Keratinocyte (primary cell): ENCODE measurements at regions not wholly inside any gene's neighbourhood (a gene's known extent, or its start where the extent isn't known, plus 50 kb on each side); places are given as distances from the start of the nearest gene placed in this dataset.

ENCODE experiments used
- DNase-seq: peaks from one replicate; pipeline ENCODE4 v3.0.0-alpha.2; 2011; ENCODE audit warnings: low read depth, missing footprints, low spot score
- FAIRE-seq: peaks from 2 replicates; lab custom pipeline; 2011; peaks lifted over from hg19 to GRCh38; lab: Jason Lieb, UNC
- H2AFZ ChIP-seq: 2 replicates; pipeline ENCODE4 v1.6.0; 2012; ENCODE audit warnings: low read length, control low read depth, inconsistent platforms; ENCODE audit not compliant: control insufficient read depth
- H3K27ac ChIP-seq: 2 replicates; pipeline ENCODE4 v1.5.1; 2011; ENCODE audit warnings: low read length; ENCODE audit not compliant: control insufficient read depth, insufficient read depth
- H3K27me3 ChIP-seq: 3 replicates; pipeline ENCODE4 v1.6.0; 2011; ENCODE audit warnings: low read length; ENCODE audit not compliant: control insufficient read depth, insufficient read depth; ENCODE audit errors: extremely low read depth
- H3K36me3 ChIP-seq, 2 experiments: 2 replicates in 1 of 2; 3 replicates in 1 of 2; pipeline ENCODE4 v1.5.1; 2011; ENCODE audit warnings: low read length in 2 of 2, mild to moderate bottlenecking in 1 of 2; ENCODE audit not compliant: control insufficient read depth in 2 of 2, insufficient read depth in 2 of 2; ENCODE audit errors: extremely low read depth in 1 of 2
- H3K4me1 ChIP-seq: 3 replicates; pipeline ENCODE4 v1.5.1; 2011; ENCODE audit warnings: low read length; ENCODE audit not compliant: control insufficient read depth, insufficient read depth; ENCODE audit errors: extremely low read depth
- H3K4me2 ChIP-seq: 3 replicates; pipeline ENCODE4 v1.6.0; 2011; ENCODE audit warnings: low read depth, low read length; ENCODE audit not compliant: control insufficient read depth, insufficient read depth; ENCODE audit errors: extremely low read depth
- H3K4me3 ChIP-seq, 3 experiments: fragments of 200-600 bp in 1 of 3; sonication (generic) in 1 of 3; 2 replicates in 2 of 3; 3 replicates in 1 of 3; pipeline ENCODE4 v1.5.1; 2011 to 2016; ENCODE audit warnings: low read length in 3 of 3, mild to moderate bottlenecking in 3 of 3, control low read depth in 2 of 3, inconsistent platforms in 1 of 3, low read depth in 1 of 3, mixed read lengths in 1 of 3, mixed run types in 1 of 3, moderate library complexity in 1 of 3; ENCODE audit not compliant: control insufficient read depth in 2 of 3, insufficient read depth in 2 of 3; ENCODE audit errors: extremely low read depth in 1 of 3
- H3K79me2 ChIP-seq: 2 replicates; pipeline ENCODE4 v1.6.0; 2012; ENCODE audit warnings: low read length; ENCODE audit not compliant: control insufficient read depth, insufficient read depth
- H3K9ac ChIP-seq: 3 replicates; pipeline ENCODE4 v1.6.0; 2011; ENCODE audit warnings: low read length; ENCODE audit not compliant: control insufficient read depth, insufficient read depth; ENCODE audit errors: extremely low read depth
- H3K9me1 ChIP-seq: 3 replicates; pipeline ENCODE4 v1.6.0; 2011; ENCODE audit warnings: low read length; ENCODE audit not compliant: control insufficient read depth, insufficient read depth; ENCODE audit errors: extremely low read depth
- H3K9me3 ChIP-seq: 2 replicates; pipeline ENCODE4 v1.5.1; 2012; ENCODE audit warnings: low read depth, low read length; ENCODE audit not compliant: control insufficient read depth
- H4K20me1 ChIP-seq: 3 replicates; pipeline ENCODE4 v1.6.0; 2011; ENCODE audit warnings: low read length; ENCODE audit not compliant: control insufficient read depth, insufficient read depth; ENCODE audit errors: extremely low read depth
- EZH2 ChIP-seq: IDR thresholded peaks from one replicate; pipeline ENCODE4 v1.6.1; 2012; ENCODE audit warnings: inconsistent platforms, mild to moderate bottlenecking, low read length, moderate library complexity
- dilution Hi-C: fragments of 300-500 bp; cut with MboI; formaldehyde crosslinking; loops from one replicate; pipeline ENCODE4 v1.7.0; 2020; ENCODE audit warnings: low sequenced_read_pairs; ENCODE audit not compliant: extremely low pct_ligation_motif_present
- TF ChIP-seq, protein P1 (sequence below), 3 experiments: IDR thresholded peaks in 1 of 3; conservative IDR thresholded peaks in 1 of 3; optimal IDR thresholded peaks in 1 of 3; 2 replicates in 2 of 3; 3 replicates in 1 of 3; pipeline versions ENCODE3 to v1.5.1; 2011; ENCODE audit warnings: low read length in 3 of 3, mild to moderate bottlenecking in 3 of 3, moderate library complexity in 2 of 3, control low read depth in 1 of 3, inconsistent platforms in 1 of 3; ENCODE audit not compliant: insufficient read depth in 2 of 3; ENCODE audit errors: extremely low read depth in 1 of 3

GRCh38 chr15:70164156-70164900 lies 66.6 kb upstream of the TLE3 start:
- Histone ChIP-seq H3K36me3 (no peaks in the 10 kb centered on the region), H3K4me2 (no peak overlapping the region), H3K27me3 (peaks cover 14% of the 10 kb centered on the region), H3K27ac (no peak overlapping the region), H3K9me3 (no peaks in the 10 kb centered on the region), H4K20me1 (no peaks in the 10 kb centered on the region), H3K9me1 (no peaks in the 10 kb centered on the region), H3K4me1 (no peaks in the 10 kb centered on the region), H3K4me3 (no peak overlapping the region), H2AFZ (no peak overlapping the region), H3K9ac (no peak overlapping the region), H3K79me2 (no peaks in the 10 kb centered on the region)
- TF ChIP-seq, protein P1, sequence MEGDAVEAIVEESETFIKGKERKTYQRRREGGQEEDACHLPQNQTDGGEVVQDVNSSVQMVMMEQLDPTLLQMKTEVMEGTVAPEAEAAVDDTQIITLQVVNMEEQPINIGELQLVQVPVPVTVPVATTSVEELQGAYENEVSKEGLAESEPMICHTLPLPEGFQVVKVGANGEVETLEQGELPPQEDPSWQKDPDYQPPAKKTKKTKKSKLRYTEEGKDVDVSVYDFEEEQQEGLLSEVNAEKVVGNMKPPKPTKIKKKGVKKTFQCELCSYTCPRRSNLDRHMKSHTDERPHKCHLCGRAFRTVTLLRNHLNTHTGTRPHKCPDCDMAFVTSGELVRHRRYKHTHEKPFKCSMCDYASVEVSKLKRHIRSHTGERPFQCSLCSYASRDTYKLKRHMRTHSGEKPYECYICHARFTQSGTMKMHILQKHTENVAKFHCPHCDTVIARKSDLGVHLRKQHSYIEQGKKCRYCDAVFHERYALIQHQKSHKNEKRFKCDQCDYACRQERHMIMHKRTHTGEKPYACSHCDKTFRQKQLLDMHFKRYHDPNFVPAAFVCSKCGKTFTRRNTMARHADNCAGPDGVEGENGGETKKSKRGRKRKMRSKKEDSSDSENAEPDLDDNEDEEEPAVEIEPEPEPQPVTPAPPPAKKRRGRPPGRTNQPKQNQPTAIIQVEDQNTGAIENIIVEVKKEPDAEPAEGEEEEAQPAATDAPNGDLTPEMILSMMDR (optimal IDR thresholded peaks at IDR 0.05 in 1 of 3, IDR thresholded peaks at IDR 0.05 in 1 of 3, conservative IDR thresholded peaks at IDR 0.05 in 1 of 3; ENCODE audit: extremely low read depth in 1 of 3, insufficient read depth in 2 of 3, low read length in 3 of 3): no peak
- no peak for TF ChIP-seq EZH2
- DNase-seq (no peak), FAIRE-seq (no peak)
- dilution Hi-C loops: no loop called here

DNA sequence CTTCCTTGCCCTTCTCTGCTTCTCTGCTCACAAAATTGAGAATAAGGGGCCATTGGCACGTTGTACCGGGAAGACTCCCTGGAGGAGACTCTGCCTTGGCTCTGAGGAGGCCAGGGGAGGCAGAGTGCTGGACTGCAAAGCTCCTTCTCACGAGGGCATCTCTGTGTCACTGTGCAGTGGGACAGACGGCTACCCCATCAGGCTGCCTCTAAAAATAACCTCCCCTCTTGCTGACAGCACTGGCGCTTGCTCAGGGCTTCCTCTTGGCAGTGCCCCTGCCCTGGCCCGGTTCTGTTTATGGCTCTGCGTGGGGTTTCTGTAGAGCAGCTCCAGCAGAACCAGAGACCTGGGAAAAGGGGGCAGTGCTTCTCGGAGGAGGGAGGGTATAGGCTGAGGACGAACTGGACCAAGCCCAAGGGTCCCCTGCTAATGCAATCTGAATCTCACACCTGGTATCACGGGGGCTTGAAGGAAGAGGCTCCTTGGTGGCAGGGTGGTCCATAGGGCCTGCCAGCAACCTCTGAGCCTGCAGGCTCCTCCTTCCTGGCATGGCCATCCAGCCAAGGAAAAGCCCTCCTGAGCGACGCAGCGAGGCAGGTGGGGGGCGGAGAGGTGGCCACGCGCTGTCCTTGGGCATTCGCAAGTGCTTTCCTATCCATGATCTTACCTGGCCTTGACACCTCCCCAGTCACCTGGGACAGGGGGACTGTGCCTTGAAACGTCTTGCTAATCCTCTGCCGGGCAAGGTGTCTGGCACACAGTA lies 63.3 kb upstream of the TLE3 start:
- dilution Hi-C loops: no loop called here
- H2AFZ ChIP-seq: no peak overlapping the region

More for the DNA sequence above, 63.3 kb upstream of the TLE3 start:
- TF ChIP-seq, protein P1 (optimal IDR thresholded peaks at IDR 0.05 in 1 of 3, IDR thresholded peaks at IDR 0.05 in 1 of 3, conservative IDR thresholded peaks at IDR 0.05 in 1 of 3; ENCODE audit: extremely low read depth in 1 of 3, insufficient read depth in 2 of 3, low read length in 3 of 3): no peak
- TF ChIP-seq EZH2: no peak
- peaks cover 34% of the 10 kb centered on the region for H3K27me3 ChIP-seq
- no peak overlapping the region for H3K4me2 ChIP-seq
- no peak overlapping the region for H3K9ac ChIP-seq
- no peak overlapping the region for H3K27ac ChIP-seq
- no peaks in the 10 kb centered on the region for H3K36me3 ChIP-seq
- H3K4me3 ChIP-seq: no peak overlapping the region
- H3K4me1 ChIP-seq: no peaks in the 10 kb centered on the region
- H3K79me2 ChIP-seq: no peaks in the 10 kb centered on the region
- H3K9me1 ChIP-seq: no peaks in the 10 kb centered on the region
- FAIRE-seq (no peak), DNase-seq (no peak)
- no peaks in the 10 kb centered on the region for H4K20me1 ChIP-seq
- no peaks in the 10 kb centered on the region for H3K9me3 ChIP-seq
